Mesothelial cell of epicardium (in vitro differentiated cells): ENCODE measurements at regions not wholly inside any gene's neighbourhood (a gene's known extent, or its start where the extent isn't known, plus 50 kb on each side); places are given as distances from the start of the nearest gene placed in this dataset.

Experiments
- DNase-seq, 2 experiments: peaks; one replicate each; pipeline ENCODE4 v3.0.0; 2021; ENCODE audit warnings: low spot score in 2 of 2; ENCODE audit not compliant: unreplicated experiment in 2 of 2
- H3K27ac Mint-ChIP-seq: 2 replicates; pipeline ENCODE4 v1.8.0; 2021; ENCODE audit warnings: mixed read lengths
- H3K27me3 Mint-ChIP-seq: 2 replicates; pipeline ENCODE4 v1.8.0; 2021; ENCODE audit warnings: low read depth, mixed read lengths
- H3K36me3 Mint-ChIP-seq: 2 replicates; pipeline ENCODE4 v1.8.0; 2021; ENCODE audit warnings: mixed read lengths
- H3K4me1 Mint-ChIP-seq: 2 replicates; pipeline ENCODE4 v1.8.0; 2021; ENCODE audit warnings: mixed read lengths
- H3K4me3 Mint-ChIP-seq: 2 replicates; pipeline ENCODE4 v1.8.0; 2021; ENCODE audit warnings: mild to moderate bottlenecking, moderate library complexity, mixed read lengths
- H3K9me3 Mint-ChIP-seq: 2 replicates; pipeline ENCODE4 v1.8.0; 2021; ENCODE audit warnings: mixed read lengths
- CTCF ChIP-seq: fragments of 200-600 bp; sonication (generic); IDR thresholded peaks from one replicate; pipeline ENCODE4 v1.5.0; 2021; ENCODE audit warnings: antibody characterized with exemption; ENCODE audit not compliant: unreplicated experiment

- Mint-ChIP-seq H3K4me3 (no peak overlapping the region), H3K9me3 (peaks cover 2% of the 10 kb centered on the region), H3K27me3 (peaks cover 7% of the 10 kb centered on the region), H3K4me1 (no peaks in the 10 kb centered on the region), H3K27ac (no peak overlapping the region), H3K36me3 (no peaks in the 10 kb centered on the region)
- no peak for TF ChIP-seq CTCF
- no peak for DNase-seq
Measured at GRCh38 chr6:141685416-141685815, 447.3 kb upstream of the GJE1 start.

DNA sequence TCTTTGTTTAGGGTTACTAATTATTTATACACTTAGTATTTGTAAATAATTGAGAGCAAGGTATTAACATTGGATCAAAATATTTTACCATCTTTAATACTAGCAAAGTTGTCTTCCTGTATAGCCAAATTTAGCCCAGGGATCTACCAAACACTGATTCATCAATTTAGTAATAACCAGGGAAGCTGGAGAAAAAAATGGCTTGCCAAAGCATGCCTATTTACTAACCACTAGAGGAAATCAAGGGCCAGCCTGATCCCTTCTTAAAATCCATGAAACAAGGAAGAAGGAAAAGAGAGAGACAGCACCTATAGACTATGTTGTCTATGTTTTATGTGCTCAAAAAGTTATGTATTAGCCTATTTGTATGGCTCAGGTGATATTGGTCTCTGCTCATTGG lies 450.3 kb upstream of the GJE1 start:
- Mint-ChIP-seq H3K27ac (no peak overlapping the region), H3K4me3 (no peak overlapping the region), H3K36me3 (no peaks in the 10 kb centered on the region), H3K27me3 (no peaks in the 10 kb centered on the region), H3K9me3 (peaks cover 2% of the 10 kb centered on the region), H3K4me1 (peaks cover 2% of the 10 kb centered on the region)
- no peak for TF ChIP-seq CTCF
- no peak for DNase-seq

DNA sequence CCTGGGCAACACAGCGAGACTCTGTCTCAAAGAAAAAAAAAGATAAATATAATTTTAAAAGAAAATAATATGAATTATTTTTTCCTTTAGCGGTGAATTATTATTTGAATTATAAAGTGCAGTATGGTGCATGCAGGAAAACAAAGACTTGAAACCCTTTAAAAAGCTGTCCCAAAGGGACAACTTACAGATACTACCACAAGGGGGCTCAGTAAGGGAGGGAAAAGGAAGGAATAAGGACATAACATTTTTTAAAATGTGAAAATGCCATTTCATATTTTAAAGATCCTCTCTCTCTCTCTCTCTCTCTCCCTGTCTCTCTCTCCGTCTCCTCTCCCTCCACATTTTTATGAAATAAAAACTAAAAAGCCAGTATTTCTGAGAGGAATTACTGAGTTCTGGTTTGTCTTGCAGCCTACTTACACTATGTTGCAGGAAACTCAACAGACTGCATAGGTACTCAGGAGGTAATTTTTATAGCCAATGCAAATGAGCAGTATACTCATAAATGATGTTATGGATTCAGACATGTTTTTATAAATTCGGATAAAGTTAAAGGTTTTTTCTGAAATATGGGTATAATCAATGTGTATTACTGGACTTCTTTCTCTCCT lies 455.0 kb upstream of the GJE1 start:
- Mint-ChIP-seq H3K4me3 (no peak overlapping the region), H3K9me3 (no peaks in the 10 kb centered on the region), H3K27ac (peak overlapping the region; percentile 61), H3K36me3 (no peaks in the 10 kb centered on the region), H3K27me3 (no peaks in the 10 kb centered on the region), H3K4me1 (peaks cover 10% of the 10 kb centered on the region)
- TF ChIP-seq CTCF: peak; percentile 65
- DNase-seq: no peak

- DNase-seq: no peak
- peaks cover 15% of the 10 kb centered on the region for H3K9me3 Mint-ChIP-seq
- H3K27ac Mint-ChIP-seq: no peak overlapping the region
- no peaks in the 10 kb centered on the region for H3K27me3 Mint-ChIP-seq
- H3K36me3 Mint-ChIP-seq: peaks cover 1% of the 10 kb centered on the region
- no peak for TF ChIP-seq CTCF
- peaks cover 10% of the 10 kb centered on the region for H3K4me1 Mint-ChIP-seq
- H3K4me3 Mint-ChIP-seq: no peak overlapping the region
Measured at GRCh38 chr6:141675957-141676356, 456.8 kb upstream of the GJE1 start.

GRCh38 chr6:141669141-141669540 lies 463.6 kb upstream of the GJE1 start:
- Mint-ChIP-seq H3K36me3 (peaks cover 1% of the 10 kb centered on the region), H3K9me3 (peaks cover 27% of the 10 kb centered on the region), H3K27me3 (no peaks in the 10 kb centered on the region), H3K4me1 (peaks cover 5% of the 10 kb centered on the region), H3K27ac (no peak overlapping the region), H3K4me3 (no peak overlapping the region)
- DNase-seq: no peak
- no peak for TF ChIP-seq CTCF
